ENCODE measurements at regions not wholly inside any gene's neighbourhood (a gene's known extent, or its start where the extent isn't known, plus 50 kb on each side); places are given as distances from the start of the nearest gene placed in this dataset.
"Not testable (repeated sequence)": the region's sequence is repeated elsewhere in the genome, so short reads cannot be mapped to it uniquely, and the experiment has no call there.

DNA sequence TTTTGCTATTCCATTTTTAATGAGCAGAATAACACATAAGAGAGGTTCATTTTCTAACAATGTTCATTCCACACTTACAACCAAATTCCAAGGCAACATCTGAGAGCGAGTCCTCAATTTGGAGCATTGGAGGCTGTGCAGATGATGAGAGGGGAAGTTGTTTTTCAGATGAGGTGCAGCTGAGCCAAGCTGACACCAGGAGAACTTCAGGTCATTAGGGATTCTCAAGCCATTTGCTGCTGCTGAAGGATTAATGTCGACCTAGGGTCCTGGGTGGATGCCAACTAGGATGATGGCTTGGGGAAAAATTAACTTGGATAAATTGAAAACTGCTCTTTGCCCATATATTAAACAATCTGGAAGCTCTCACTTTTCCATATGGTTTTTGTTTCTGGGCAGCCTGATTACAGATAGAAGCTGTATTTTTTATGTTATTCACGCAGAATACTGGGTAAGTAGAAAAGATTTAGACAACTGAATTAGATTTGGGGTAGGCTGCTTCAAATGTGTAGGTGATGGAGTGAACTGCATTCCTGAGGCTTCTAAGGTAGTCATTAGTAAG is 206.4 kb upstream of the SLC39A10 start:
- no peak for DNase-seq

DNA sequence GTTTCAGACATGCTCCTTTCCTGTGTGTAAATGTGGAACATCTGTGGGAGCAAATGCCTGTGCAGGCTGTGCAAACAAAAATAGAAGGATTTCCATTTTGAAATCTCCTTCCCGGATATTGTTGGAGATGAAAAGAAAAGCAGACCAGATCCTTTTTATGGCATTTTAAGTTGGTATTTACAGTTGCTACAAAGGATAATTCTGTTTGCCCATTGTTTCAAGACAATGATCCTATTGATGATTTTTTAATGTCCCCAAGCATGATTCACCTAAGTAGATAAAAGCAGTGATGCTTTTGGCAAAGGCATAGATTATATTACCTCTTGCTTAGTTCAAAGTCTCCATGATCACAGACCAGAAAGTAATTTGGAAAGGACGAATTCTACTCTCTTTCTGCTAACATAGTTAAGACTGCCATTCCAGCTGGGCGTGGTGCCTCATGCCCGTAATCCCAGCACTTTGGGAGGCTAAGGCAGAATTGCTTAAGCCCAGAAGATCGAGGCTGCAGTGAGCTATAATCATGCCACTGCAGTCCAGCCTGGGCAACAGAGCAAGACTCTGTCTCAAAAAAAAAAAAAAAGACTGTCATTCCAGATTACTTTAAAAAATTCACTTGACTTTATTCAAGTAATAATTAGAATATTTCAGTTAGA is 209.6 kb upstream of the SLC39A10 start:
- no peak for DNase-seq

DNA sequence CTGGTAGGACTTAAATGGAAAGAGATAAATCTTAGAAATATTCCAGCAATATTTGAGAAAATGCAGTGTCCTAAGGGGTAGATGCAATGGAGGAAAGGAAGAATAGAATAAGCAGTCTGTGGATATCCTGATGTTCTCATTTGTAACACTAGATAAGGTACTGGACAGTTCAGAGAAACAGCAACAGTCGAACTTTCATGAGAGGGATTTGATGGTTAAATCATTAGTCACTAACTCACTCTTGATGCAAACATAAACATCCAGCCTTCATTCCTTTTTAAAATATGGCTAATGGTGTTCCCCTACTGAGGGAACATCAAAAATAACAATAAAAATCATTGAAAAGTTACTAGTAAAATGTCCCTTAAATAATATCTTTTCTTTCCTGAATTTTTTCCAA is 211.4 kb upstream of the SLC39A10 start:
- no peak for DNase-seq

DNA sequence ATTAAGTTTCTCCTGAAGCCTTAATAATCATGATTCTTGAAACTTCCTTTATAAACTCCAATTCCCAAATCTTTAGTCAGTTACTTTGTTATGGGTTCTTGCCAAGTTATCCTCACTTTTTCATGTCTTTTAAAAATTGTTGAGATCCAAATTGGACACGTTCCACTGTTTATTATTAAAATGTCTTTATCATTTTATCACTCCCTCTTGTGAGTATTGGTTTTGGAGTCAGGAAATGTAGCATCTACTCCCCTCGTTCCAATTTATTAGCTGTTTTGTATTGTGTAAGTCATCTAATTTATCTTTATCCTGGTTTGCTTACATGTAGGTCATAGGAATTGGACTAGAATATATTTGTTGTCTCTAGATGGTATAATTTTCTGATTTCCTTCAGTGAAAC is 213.1 kb upstream of the SLC39A10 start:
- DNase-seq = no peak

DNA sequence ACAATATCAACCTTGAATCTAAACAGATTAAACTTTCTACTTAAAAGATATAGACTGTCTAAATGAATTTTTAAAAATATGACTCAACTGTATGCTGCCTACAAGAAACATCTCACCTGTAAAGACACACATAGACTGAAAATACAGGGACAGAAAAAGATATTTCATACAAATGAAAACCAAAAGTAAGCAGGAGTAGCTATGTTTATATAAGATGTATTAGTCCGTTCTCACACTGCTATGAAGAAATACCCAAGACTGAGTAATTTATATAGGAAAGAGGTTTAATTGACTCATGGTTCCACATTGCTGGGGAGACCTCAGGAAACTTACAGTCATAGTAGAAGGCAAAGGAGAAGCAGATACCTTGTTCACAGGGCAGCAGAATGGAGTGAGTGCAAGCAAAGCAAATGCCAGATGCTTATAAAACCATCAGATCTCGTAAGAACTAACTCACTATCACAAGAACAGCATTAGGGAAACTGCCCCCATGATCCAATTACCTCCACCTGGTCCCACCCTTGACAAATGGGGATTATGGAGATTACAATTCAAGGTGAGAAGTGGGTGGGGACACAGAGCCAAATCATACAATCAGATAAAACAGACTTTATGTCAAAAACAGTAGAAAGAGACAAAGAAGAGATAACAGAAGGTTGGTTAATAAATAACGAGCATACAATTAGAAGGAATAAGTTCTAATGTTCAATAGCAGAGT is 214.4 kb upstream of the SLC39A10 start:
- no peak for DNase-seq

DNA sequence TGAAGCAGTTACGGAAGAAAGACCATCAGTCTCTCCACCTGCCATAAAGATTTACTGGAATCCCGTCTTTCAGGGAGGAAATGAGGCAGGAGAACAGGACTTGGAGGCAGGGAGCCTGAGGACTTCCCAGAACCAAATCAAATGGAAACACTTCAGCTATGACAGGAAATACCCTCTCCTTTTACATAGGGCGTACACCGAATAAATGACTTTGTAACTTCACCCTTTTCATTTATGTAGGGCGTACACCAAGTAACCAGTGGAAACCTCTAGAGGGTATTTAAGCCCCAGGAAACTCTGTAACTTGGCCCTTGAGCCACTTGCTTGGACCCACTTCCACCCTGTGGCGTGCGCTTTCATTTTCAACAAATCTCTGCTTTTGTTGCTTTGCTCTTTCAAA is 218.3 kb upstream of the SLC39A10 start:
- DNase-seq = no peak

DNA sequence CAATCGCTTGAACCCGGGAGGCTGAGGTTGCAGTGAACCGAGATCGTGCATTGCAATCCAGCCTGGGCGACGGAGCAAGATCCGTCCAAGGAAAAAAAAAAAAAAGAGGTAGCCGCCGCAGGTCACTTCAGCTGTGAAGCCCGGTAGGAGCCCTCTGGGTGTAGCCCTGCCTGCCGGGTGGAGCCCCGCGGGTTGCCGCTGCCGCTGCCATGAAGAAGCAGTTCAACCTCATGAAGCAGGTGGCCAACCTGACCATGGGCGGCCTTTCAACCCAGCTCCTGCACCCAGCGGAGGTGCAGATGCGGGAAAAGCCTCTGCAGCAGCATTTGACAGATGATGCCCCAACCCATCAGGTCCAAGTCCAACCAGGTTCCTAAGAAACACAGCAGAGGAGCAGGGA is 219.5 kb upstream of the SLC39A10 start:
- DNase-seq = no peak

DNA sequence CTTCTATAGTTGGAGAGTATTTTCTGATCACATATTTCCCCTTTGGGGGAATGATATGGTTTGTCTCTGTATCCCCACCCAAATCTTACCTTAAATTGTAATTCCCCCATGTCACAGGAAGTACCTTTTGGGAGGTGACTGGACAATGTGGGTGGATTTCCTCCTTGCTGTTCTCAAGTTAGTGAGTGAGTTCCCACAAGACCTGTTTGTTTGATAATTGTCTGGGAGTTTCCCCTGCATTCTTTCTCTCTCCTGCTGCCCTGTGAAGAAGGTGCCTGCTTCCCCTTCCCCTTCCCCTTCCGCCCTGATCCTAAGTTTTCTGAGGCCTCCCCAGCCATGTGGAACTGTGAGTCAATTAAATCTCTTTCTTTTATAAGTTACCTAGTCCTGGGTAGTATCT is 222.7 kb upstream of the SLC39A10 start:
- DNase-seq = no peak

DNA sequence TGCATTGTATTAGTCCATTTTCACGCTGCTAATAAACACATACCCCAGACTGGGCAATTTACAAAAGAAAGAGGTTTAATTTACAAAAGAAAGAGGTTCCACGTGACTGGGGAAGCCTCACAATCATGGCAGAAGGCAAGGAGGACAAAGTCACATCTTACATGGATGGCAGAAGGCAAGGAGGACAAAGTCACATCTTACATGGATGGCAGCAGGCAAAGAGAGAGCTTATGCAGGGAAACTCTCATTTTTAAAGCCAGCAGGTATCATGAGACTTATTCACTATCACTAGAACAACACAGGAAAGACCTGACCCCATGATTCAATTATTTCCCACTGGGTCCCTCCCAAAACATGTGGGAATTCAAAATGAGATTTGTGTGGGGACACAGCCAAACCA is 223.3 kb upstream of the SLC39A10 start:
- not testable (repeated sequence) for DNase-seq

DNA sequence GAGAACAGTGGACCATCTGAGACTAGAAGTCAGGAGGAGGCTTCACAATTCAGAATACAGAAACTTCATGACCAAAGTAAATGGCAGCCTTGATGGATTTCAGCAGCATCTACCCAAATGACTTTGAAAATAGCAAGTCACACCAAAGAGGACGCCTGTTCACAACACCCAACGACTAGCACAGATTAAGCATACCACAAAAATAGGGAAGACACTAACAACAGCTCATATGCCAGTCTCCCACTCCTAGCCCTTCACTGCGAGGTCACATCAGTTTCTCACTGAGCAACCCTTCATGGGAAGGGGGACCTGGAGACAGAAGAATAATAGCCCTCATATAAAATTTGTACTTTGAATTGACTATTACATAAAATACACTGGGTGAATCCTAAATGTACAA is 228.4 kb upstream of the SLC39A10 start:
- DNase-seq = no peak

DNA sequence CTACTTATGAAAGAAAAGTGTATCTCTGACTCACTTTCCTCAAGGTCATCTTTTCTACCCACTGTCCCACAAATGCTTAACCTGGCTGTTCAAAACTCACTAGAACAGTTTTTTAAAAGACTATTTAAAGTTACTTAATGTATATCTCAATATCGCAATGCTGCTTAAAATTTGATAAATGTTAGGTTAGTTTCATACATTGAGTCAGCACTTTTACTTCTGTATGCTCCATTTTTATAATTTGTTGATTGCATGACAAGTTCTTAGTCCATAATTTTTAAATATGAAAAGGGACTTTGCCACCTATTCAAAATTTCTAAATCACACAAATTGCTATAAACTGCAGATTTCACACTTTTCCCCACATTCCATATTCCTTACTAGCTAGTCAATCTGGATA is 231.7 kb upstream of the SLC39A10 start:
- no peak for DNase-seq

DNA sequence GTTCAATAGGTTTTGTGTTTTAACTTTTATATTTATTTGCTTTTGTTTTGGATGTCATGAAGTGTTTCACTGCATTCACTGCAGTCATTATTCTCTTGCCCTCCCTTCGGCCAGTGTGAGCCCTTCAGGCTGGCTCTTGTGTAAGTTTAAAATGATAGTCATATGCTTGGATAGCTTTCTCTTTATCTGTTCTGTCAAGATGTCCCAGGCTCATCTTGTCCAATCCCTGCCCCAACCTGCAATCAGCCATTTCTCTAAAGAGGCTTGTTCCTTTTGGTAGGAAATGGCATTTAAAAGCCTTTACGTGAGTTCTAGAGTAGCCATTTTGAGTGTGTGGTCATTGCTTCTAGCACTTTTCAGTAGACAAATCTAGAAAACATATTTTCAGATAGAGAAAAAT is 238.0 kb upstream of the SLC39A10 start:
- no peak for DNase-seq

DNA sequence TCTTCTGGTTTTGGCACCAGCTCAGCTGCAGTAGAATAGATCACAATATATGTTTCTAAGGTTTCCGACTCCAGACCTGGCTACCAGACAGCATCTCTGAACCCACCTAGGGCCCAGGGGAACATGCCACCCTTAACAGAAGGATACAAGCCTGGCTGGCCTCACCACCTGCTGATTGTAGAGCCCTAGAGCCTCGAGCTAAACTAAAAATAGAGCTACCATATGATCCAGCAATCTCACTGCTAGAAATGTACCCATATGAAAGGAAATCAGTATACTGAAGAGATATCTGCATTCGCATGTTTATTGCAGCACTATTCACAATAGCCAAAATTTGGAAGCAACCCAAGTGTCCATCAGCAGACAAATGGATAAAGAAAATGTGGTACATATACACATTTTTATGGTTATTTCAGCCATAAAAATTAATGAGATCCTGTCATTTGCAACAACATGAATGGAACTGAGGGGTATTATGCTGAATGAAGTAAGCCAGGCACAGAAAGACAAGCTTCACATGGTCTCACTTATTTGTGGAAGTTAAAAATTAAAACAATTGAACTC is 242.4 kb upstream of the SLC39A10 start:
- DNase-seq = no peak

DNA sequence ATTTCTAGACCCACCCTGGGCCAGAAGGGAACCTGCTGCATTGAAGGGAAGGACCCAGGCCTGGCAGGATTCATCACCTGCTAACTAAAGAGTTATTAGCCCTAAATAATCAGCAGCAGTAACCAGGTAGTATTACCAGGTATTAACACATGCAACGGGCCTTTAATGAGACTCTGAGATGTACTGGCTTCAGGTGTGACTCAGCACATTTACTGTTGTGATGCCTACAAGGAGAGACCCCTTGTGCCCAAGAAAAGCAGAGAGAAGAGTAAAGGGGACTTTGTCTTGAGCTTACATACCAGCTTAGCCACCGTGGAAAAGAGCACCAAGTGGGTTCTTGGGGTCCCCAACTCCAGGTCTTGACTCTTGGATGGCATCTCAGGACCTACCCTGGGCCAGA is 243.1 kb upstream of the SLC39A10 start:
- no peak for DNase-seq

DNA sequence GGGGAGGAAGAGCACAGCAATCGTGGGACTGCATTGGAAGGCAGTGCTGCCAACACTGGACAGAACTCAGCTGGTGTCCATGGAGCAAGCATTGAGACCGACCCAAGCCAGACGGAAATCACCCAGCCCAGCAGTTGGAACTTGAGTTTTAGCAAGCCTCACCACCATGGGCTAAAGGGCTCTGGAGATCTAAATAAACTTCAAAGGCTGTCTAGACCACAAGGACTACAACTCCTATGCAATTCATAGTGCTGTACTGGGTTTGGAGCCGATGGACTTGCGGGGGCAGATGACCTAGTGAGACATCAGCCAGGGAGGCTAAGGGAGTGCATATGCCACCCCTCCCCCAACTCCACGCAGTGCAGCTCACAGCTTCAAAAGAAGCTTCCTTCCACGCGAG is 243.6 kb upstream of the SLC39A10 start:
- DNase-seq = no peak

DNA sequence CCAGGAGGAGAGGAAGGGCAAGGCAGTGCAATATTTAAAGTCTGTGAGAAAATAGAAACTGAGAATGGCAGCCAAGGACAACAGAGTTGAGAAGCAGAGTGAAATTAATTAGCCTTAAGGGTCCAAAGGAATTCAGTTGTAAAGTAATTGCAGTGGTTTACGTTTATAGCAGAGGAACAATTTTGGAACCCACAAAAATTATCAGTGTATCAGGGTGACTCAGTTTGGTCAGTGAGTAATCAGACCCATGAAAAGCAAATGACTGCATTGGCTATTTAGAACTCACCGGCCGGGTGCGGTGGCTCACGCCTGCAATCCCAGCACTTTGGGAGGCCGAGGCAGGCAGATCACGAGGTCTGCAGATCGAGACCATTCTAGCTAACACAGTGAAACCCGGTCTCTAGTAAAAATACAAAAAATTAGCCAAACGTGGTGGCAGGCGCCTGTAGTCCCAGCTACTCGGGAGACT is 245.8 kb upstream of the SLC39A10 start:
- DNase-seq = no peak

DNA sequence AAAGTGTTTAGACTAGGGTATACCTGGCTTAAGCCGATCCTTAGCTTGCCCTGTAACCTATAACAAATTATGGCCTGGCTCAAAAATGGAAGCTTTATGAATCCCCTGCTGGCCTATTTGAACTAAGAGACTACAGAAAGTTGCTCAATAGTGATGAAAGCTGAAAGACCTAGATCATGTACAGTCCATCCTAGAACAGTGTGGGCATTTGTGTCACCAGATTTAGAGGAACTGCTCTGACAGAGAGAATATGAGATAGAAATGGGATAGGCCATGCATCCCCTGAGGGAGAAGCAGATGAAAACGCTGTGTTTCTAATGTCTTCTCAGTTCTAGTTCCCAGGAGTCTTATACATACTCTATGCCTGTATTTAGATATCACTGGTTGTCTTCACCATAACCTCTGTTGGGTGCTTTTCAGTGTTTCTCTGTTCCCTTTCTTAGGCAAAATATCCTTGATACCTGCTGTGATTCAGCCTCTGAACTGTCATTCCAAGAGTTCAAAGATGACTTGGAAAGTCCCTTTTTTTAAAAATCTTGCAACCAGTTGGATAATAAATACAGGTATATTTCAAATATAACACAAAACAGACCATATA is 246.9 kb upstream of the SLC39A10 start:
- no peak for DNase-seq

DNA sequence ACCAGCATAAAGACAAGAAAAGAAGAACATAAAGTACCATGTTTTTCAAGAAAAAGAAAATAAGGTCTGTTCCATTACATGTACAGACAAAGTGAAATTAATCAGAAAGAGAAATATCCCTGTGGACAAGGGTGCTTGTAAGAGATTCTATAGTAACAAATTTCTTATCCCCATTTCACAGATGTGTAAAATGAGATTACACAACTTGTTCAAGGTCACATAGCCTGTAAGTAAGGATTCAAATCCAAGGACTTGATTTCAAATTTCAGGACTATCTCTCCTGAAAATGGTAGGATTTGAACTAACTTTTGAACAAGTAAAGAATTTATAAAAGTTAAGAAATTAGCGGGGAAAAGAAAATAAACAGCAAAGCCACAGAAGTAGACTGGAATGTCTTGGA is 248.2 kb upstream of the SLC39A10 start:
- no peak for DNase-seq

DNA sequence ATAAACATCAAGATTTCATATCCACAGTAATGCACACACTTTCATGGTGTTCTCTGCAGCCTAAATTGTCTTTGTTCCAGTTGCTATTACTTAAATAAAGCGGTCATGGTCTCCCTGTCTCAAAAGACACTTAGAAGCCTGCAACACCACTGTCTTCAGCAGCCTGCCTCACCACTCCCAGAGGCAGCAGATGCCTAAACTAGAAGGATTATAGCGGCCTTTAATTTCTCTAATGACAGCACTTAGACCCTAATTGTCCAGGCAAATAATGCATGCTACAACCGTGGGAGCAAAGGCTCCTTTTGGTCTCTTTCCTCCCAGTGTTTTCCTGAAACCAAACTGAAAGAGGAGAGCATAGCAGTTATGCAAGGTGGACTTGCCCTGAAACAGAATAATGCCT is 248.8 kb upstream of the SLC39A10 start:
- DNase-seq = no peak

DNA sequence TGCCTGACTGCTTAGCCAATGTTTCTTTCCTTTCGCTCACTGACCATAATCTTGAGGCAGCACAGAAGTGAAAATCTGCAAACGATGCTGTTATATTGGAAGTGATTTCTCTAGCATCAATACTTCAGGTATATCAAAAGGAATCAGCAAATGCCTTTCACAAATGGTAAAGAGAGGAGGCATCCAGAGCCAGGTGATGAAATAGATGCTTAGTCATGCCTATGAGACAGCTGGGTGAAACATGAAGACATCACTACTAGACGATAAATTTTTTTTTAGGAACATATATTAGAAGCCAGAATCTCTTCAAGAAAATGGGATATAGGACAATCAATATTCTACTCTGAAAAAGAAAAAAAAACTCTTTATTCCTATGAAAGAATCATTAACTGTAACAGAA is 249.2 kb upstream of the SLC39A10 start:
- DNase-seq = no peak

DNA sequence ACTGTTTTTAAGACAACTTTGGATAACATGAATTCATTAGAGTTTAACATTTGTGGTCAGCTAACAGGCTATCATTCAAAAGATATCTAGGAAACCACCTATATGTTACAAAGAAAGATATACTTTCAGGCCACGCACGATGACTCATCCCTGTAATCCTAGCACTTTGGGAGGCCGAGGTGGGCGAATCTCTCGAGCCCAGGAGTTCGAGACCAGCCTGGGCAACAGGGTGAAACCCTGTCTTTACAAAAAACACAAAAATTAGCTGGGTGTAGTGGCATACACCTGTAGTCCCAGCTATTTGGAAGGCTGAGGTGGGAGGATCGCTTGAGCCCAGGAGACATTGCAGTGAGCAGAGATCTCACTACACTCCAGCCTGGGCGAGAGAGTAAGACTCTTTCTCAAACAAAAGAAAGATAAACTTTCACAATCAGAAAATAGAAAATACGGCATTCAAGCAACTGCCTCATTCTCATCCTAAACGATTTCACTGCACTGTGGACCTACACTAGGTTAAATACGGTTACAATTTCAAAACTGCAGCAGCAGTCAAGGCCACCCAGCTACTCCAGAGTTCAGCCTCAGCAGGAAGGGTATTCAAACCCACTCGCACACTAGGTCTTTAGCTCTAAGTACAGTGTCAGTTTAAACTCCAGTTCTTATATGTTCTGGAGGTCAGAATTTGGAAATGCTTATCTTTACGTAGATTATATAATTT is 250.0 kb upstream of the SLC39A10 start:
- no peak for DNase-seq

DNA sequence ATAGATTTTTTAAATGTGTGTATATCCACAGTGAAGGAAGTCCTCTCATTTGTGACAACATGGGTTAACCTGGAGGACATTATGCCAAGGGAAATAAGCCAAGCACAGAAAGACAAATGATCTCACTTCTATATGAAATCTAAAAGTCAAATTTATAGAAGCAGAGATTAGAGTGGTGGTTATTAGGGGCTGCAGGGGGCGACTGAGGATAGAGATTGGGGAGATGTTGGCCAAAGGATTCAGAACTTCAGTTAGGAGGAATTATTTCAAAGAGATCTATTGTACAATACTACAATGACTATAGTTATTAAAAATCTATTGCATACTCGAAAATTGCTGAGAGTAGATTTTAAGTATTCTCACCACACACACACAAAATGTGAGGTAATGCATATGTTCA is 252.4 kb upstream of the SLC39A10 start:
- DNase-seq = no peak

DNA sequence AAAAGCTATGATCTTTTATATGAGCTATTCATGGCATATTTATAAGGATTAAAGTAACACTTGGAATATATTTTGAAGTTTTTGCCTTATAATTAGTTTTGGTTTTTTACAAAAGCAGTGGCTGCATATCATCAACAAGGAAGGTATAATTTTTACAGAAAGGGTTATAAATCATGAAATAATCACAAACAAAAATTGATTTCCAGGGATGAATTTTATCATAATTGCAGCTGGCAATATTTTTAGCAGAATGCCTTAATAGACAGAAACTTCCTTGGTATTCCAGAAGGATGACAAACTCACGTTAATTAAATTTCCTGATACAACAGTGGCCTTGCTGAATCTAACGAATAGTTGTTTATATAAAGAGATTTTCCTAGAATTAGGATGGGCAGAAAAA is 260.5 kb upstream of the SLC39A10 start:
- no peak for DNase-seq

All from DMS 273 treated with DMSO at 0.1 percent for 48 hours (cell line).